ENCODE measurements at regions not wholly inside any gene's neighbourhood (a gene's known extent, or its start where the extent isn't known, plus 50 kb on each side); places are given as distances from the start of the nearest gene placed in this dataset.

DNA sequence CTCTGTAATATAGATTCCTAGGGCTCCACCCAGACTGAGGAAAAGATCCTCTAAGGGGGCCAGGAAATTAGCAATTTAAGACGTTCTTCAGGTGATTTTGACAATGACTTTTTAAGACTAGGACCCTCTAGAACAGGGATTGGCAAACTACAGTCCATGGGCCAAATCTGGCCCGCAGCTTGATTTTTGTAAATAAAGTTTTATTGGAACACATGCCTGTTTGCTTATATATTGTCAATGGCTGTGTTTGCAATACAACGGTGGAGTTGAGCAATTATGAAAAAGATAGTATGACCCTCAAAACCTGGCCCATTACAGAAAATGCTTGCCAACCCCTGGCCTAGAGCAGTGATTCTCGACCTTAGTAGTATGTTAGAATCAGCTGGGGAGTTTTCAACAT, 181.9 kb downstream of the SOX9 start:
- DNase-seq (ENCODE audit: low read depth), result no peak
- H3K4me3 ChIP-seq (ENCODE audit: low read depth, low read length), result no peak overlapping the region
- no peak for TF ChIP-seq CTCF (IDR thresholded peaks at IDR 0.05; ENCODE audit: low read depth, low read length, missing control alignments)

DNA sequence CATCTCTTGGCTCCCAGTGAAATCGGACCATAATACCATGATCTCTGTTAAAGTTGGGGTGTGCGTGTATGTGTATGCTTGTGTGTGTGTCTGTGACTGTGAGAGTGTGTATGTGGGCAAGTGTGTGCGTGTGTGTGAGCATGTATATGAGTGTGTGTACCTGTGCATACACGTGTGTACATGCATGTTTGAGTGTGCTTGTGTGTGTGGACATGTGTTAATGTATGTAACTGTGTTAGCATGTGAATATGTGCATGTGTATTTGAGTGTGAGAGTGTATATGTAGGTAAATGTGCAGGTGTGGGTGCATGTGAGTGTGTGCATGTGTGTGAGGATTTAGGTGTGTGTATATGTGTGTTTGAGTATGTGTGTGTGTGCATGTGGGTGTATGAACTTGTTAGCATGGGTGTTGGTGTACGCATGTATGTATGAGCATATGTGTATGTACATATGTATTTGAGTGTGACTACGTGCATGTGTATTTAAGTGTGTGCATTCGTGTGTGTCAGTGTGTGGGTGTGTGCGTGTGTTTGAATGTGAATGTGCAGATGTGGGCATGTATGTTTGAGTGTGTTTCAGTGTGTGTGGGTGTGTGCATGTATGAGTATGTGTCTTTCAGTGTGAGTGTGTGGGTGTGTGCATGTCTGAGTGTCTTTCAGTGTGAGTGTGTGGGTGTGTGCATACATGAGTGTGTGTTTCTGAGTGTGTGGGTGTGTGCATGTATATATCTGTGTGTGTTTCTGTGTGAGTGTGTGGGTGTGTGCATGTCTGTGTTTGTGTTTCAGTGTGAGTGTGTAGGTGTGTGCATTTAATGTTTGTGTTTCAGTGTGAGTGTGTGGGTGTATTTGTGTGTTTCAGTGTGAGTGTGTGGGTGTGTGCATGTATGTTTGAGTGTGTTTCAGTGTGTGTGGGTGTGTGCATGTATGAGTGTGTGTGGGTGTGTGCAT, 183.2 kb downstream of the SOX9 start:
- DNase-seq (ENCODE audit: low read depth), result no peak
- TF ChIP-seq CTCF (IDR thresholded peaks at IDR 0.05; ENCODE audit: low read depth, low read length, missing control alignments), result no peak
- no peak overlapping the region for H3K4me3 ChIP-seq (ENCODE audit: low read depth, low read length)

DNA sequence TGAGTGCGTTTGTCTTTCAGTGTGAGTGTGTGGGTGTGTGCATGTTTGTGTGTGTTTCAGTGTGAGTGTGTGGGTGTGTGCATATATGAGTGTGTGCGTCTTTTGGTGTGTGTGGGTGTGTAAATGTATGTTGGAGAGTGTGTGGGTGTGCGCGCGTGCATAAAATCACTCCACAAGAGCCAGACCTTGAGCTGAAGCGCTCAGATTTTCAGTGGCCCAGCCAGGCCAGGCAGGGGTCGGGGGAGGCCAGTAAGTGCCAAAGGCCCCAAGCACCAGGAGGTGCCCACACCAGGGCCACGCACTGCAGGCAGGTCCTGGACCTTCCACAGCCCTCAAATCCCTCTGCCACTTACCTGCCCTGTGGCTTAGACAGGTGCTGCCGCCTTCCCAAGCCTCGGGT, 184.0 kb downstream of the SOX9 start:
- no peak for TF ChIP-seq CTCF (IDR thresholded peaks at IDR 0.05; ENCODE audit: low read depth, low read length, missing control alignments)

GRCh38 chr17:72305472-72305871, 184.7 kb downstream of the SOX9 start:
- no peak for DNase-seq (ENCODE audit: low read depth)
- no peak for TF ChIP-seq CTCF (IDR thresholded peaks at IDR 0.05; ENCODE audit: low read depth, low read length, missing control alignments)
- no peak overlapping the region for H3K4me3 ChIP-seq (ENCODE audit: low read depth, low read length)

More for the DNA sequence above, 184.0 kb downstream of the SOX9 start:
- no peak for DNase-seq (ENCODE audit: low read depth)
- no peak overlapping the region for H3K4me3 ChIP-seq (ENCODE audit: low read depth, low read length)

DNA sequence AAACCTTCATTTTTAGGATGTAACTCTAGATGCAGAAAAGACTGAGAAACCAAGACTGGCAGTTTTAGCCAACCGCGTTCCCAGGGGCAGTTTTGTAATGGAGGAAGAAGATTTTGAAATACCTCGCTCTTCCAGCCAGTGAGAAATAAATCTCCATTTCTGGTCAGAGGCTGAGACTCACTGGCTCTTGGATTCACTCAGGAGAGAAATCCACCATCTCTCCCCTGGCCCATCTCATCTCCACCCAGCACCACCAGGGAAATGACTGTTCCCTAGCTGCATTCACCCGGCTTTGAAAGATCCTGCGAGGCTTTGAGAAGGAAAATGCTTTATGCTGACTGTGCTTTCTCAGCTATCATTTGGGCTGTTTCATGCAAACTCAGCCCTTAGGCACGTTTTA, 185.2 kb downstream of the SOX9 start:
- H3K4me3 ChIP-seq (ENCODE audit: low read depth, low read length), result no peak overlapping the region
- no peak for TF ChIP-seq CTCF (IDR thresholded peaks at IDR 0.05; ENCODE audit: low read depth, low read length, missing control alignments)
- no peak for DNase-seq (ENCODE audit: low read depth)

DNA sequence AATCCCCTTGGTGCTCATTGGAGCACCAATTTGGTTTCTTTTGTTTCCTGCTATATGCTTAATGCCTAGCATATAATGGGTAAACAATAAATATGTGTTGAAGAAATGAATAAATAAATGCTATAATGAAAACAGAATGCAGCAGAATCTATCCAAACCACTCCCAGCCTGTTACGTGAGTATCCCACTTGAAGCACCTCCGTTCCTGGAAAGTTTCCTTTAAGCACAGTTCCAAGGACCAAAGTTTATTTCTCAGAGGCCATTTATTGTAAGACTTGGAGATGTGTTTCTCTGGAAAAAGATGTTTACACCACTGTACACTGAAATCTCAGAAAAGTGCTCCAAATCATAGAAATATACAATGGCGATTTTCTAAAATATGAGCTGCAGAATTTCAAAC, 187.0 kb downstream of the SOX9 start:
- no peak overlapping the region for H3K4me3 ChIP-seq (ENCODE audit: low read depth, low read length)
- DNase-seq (ENCODE audit: low read depth), result no peak
- no peak for TF ChIP-seq CTCF (IDR thresholded peaks at IDR 0.05; ENCODE audit: low read depth, low read length, missing control alignments)

All from GM12864 (cell line).